HG03460 (cell line): ENCODE measurements at regions not wholly inside any gene's neighbourhood (a gene's known extent, or its start where the extent isn't known, plus 50 kb on each side); places are given as distances from the start of the nearest gene placed in this dataset.

Source experiments
- ATAC-seq: cut with Tn5 transposase; IDR thresholded peaks from one replicate; pipeline ENCODE4 v1.9.1; 2021; ENCODE audit not compliant: unreplicated experiment

- ATAC-seq: no peak
Measured at GRCh38 chr12:25906651-25907340, 51.7 kb upstream of the RASSF8 start.
